ENCODE measurements at regions not wholly inside any gene's neighbourhood (a gene's known extent, or its start where the extent isn't known, plus 50 kb on each side); places are given as distances from the start of the nearest gene placed in this dataset.

- TF ChIP-seq, protein P1, sequence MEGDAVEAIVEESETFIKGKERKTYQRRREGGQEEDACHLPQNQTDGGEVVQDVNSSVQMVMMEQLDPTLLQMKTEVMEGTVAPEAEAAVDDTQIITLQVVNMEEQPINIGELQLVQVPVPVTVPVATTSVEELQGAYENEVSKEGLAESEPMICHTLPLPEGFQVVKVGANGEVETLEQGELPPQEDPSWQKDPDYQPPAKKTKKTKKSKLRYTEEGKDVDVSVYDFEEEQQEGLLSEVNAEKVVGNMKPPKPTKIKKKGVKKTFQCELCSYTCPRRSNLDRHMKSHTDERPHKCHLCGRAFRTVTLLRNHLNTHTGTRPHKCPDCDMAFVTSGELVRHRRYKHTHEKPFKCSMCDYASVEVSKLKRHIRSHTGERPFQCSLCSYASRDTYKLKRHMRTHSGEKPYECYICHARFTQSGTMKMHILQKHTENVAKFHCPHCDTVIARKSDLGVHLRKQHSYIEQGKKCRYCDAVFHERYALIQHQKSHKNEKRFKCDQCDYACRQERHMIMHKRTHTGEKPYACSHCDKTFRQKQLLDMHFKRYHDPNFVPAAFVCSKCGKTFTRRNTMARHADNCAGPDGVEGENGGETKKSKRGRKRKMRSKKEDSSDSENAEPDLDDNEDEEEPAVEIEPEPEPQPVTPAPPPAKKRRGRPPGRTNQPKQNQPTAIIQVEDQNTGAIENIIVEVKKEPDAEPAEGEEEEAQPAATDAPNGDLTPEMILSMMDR (optimal IDR thresholded peaks at IDR 0.05 in 1 of 3, IDR thresholded peaks at IDR 0.05 in 1 of 3, conservative IDR thresholded peaks at IDR 0.05 in 1 of 3; ENCODE audit: extremely low read depth in 1 of 3, insufficient read depth in 2 of 3, low read length in 3 of 3): no peak
- TF ChIP-seq EZH2 (IDR thresholded peaks at IDR 0.05; ENCODE audit: low read length): no peak
These were observed 254.9 kb downstream of the ACTL7B start for GRCh38 chr9:108600896-108601295.

All from keratinocyte (primary cell).